IPS-NIHi11 (cell line): ENCODE measurements at regions not wholly inside any gene's neighbourhood (a gene's known extent, or its start where the extent isn't known, plus 50 kb on each side); places are given as distances from the start of the nearest gene placed in this dataset.
"Not testable (repeated sequence)": the region's sequence is repeated elsewhere in the genome, so short reads cannot be mapped to it uniquely, and the experiment has no call there.

ENCODE experiments used
- DNase-seq: peaks from one replicate; pipeline ENCODE4 v3.0.0; 2012; ENCODE audit warnings: mixed read lengths, low spot score

GRCh38 chr4:97396097-97396496, 747.2 kb downstream of the STPG2 start:
- no peak for DNase-seq

- no peak for DNase-seq
Measured at GRCh38 chr4:97396605-97397004, 746.7 kb downstream of the STPG2 start.

- DNase-seq, result no peak
Measured at GRCh38 chr4:97404876-97405523, 738.3 kb downstream of the STPG2 start.

- no peak for DNase-seq
Measured at GRCh38 chr4:97411356-97411755, 731.9 kb downstream of the STPG2 start.

GRCh38 chr4:97412331-97412730, 730.9 kb downstream of the STPG2 start:
- no peak for DNase-seq

- no peak for DNase-seq
Measured at GRCh38 chr4:97414161-97414560, 729.1 kb downstream of the STPG2 start.

- DNase-seq, result no peak
Measured at GRCh38 chr4:97432551-97432950, 710.7 kb downstream of the STPG2 start.

GRCh38 chr4:97437998-97438705, 705.1 kb downstream of the STPG2 start:
- not testable (repeated sequence) for DNase-seq

- DNase-seq, result no peak
Measured at GRCh38 chr4:97453186-97453585, 690.1 kb downstream of the STPG2 start.

GRCh38 chr4:97457253-97457652, 686.0 kb downstream of the STPG2 start:
- DNase-seq, result no peak

- no peak for DNase-seq
Measured at GRCh38 chr4:97468272-97468671, 675.0 kb downstream of the STPG2 start.

- no peak for DNase-seq
Measured at GRCh38 chr4:97475621-97476020, 667.7 kb downstream of the STPG2 start.

GRCh38 chr4:97477974-97478373, 665.3 kb downstream of the STPG2 start:
- no peak for DNase-seq

- DNase-seq, result no peak
Measured at GRCh38 chr4:97479388-97479787, 663.9 kb downstream of the STPG2 start.

- no peak for DNase-seq
Measured at GRCh38 chr4:97491856-97492255, 651.4 kb downstream of the STPG2 start.

- DNase-seq, result no peak
Measured at GRCh38 chr4:97493815-97494518, 649.3 kb downstream of the STPG2 start.

GRCh38 chr4:97496298-97496873, 646.9 kb downstream of the STPG2 start:
- DNase-seq, result no peak

GRCh38 chr4:97498875-97499274, 644.4 kb downstream of the STPG2 start:
- DNase-seq, result no peak

GRCh38 chr4:97500423-97500822, 642.9 kb downstream of the STPG2 start:
- no peak for DNase-seq

- DNase-seq, result no peak
Measured at GRCh38 chr4:97504713-97505112, 638.6 kb downstream of the STPG2 start.

GRCh38 chr4:97507587-97508245, 635.6 kb downstream of the STPG2 start:
- DNase-seq, result no peak
